Inflammatory macrophage treated with lipopolysaccharide for 1 hour (primary cell): ENCODE measurements at regions not wholly inside any gene's neighbourhood (a gene's known extent, or its start where the extent isn't known, plus 50 kb on each side); places are given as distances from the start of the nearest gene placed in this dataset.

ENCODE experiments used
- DNase-seq, 2 donors: peaks; one replicate each; pipeline ENCODE4 v3.0.0-alpha.2; 2020 to 2022

DNA sequence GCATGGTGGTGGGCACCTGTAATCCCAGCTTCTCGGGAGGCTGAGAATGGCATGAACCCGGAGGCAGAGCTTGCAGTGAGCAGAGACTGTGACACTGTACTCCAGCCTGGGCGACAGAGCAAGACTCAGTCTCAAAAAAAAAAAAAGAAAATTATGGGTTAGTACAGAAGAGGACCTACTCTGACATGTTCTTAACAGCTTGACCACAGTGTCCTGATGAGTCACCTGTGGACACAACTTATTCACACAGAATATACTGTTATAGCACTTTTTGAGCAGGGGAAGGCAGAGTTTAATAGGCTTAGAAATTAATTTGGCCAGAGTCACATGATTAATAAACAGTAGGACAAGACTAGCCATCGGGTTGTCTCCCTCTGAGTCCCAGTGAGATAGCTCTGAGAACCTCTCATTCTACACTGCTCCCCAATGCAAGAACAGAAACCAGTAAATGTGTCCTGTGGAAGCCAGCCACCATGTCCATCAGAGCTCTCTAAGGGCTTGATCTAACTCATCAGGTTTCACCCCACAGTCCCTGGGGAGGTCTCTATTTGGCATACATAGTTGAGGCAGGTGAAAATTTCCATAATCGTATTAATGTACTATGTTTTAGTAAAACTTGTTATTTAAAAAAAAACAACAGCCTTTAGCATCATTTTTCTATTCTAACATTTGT, 1077.9 kb upstream of the C9orf72 start:
- no peak for DNase-seq

DNA sequence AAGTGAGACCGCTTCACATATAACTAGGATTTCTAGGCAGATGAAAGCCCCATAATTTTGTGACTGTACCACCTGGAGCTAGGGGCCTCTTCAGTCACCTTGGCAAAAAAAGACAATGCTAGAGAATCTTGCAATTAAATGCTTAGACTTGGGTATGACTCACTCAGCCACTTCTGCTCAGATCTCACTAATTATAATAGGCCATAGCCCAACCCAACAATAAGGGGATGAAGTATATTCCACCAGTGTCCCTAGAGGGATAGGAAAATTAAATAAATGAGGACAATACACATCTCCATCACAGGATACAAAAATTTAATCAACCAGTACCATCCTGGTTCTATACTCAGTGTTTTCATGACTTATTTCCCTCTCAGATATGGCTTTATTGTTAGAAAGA, 1079.9 kb upstream of the C9orf72 start:
- DNase-seq, result no peak

DNA sequence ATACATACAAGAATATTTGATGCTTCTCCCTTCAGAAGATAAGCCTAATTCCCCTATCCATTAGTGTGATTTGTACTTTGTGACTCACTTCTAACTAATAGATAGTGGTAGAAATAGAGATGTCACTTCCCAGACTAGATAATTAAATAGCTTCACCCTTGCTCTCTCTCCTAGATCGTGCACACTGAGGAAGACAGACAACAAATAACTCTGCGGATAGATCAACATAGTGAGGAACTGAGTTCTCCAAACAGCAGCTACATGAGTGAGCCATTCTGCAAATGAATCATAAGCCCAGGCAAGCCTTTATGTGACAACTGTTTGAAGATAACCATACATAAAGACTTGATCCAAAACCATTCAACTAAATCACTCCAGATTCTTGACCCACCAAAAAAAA, 1083.4 kb upstream of the C9orf72 start:
- DNase-seq, result no peak

GRCh38 chr9:28661853-28662252, 1088.6 kb upstream of the C9orf72 start:
- DNase-seq, result no peak

DNA sequence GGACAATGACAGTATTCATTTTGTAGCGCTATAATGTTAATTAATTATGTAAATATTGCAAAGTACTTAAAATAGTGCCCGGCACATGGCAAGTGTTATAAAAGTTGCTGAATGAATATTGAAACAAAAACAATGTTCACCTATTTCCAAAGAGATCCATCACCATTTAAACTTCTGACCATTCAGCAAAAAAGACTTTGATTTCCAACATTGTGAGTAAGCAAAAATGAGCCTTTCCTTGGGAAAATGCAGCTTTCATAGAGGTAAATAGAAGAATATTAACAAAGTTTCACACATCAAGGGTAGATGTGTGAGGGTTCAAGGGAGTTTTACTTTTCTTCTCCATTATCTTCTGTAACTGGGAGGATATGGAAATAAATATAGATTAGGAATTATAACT, 1089.4 kb upstream of the C9orf72 start:
- no peak for DNase-seq

DNA sequence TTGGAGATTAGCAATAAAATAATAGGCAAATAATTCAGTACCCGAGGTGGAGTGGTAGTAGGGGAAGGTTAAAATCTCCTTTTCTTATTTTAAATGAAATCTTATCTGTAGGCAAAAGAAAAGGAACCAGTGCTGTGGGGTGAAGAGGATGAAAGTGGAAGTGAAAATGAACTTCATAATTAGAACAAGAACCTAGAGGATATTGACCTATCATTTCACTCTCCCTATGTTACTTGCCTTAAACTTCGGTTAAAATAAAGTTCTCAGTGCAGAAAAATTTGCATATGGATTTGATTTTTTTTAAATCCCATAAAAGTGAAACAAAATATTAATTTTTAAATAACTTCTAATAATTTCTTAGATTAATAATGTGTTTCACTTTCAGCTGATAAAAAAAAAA, 1094.9 kb upstream of the C9orf72 start:
- DNase-seq, result no peak

DNA sequence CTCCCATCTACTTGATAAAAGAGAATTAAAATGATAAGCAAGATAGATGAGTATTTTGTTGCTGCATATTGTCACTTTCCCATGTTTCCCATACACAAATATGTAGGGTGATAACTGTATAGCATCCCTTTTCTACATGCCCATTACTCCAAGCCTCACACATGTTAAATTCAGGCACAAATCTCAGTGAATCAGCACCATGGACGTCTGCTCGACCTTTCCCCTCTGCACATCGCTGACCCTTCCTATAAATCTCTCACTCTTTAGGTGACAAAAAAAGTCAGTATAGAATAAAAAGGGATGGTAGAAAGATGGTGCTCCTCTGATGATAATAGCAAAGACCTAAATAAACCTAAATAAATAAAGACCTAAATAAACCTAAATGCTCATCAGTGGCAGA, 1097.7 kb upstream of the C9orf72 start:
- no peak for DNase-seq

DNA sequence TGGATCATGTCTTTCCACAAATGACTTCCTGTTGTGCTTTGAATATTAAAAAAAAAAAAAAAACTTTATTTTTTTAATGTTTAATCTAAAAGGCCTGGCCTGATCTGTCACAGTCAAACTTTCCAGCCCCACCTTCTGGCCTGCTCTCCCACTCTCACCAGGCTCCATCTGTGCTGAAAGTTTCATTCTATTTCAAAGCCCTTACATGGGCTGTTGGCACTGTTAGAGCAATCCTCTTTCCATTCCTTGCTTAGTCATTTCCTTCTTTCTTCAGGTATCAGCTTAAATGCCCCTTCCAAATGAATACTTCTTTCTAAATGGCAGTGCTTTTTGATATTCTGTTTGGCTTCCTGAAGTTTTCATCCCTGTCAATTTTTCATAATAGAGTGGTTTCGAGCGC, 1104.8 kb upstream of the C9orf72 start:
- DNase-seq, result no peak

DNA sequence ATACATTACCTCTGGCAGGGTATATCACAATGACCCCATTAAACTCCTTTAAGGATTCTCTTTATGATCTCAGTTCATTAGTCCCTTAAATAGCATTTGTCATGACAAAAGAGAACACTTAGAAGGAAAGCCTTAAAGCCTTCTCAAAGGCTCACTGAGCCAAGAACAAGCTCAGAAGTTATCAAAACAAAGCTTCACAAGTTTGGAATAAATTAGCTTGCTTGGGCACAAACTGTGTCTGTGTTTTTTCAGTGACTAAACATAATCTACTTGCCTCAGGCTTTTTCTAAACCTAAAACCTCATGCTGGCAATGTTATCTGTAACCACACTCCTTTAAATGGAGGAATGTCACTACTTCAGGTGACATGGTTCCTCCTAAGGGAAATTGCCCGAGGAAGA, 1114.9 kb upstream of the C9orf72 start:
- DNase-seq, result no peak

- DNase-seq, result no peak
These were observed 1118.7 kb upstream of the C9orf72 start for GRCh38 chr9:28692012-28692411.

DNA sequence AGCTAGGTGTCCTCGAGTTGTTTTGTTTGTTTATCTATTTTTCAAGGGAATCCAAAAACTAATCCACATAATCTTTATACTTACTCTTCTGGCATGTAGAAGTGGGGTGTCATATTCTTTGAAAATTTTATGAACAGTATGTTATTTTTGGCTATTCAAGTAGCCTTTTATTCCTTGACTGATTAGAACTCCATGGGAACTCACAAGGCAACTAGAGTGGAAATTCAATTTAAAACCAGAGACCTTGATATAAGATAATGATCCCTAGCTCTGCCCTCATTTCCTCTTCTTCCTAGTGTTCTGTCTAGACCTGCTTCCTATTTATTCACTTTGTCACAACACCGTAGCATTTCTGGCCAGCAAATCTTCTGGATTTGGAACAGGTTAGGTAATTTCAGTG, 1123.7 kb upstream of the C9orf72 start:
- no peak for DNase-seq

GRCh38 chr9:28699632-28700031, 1126.4 kb upstream of the C9orf72 start:
- no peak for DNase-seq

DNA sequence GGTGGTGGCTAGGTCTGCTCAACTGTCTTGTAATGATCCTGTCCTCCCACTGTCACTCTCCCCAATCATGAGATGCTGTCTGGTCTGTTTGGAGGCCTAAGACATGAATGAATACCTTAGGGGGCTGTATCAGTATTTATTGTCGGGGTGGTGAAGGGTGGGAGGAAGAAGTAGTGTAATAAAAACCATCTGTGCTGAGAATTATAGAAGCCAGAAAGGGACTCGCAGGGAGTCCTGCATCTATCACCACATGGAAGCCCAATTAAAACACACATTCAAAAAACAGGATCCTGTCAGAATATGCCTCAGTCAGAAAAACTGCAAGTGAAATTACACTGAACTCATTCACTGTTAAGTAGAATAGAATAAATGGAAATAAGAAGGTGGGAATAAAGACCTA, 1134.3 kb upstream of the C9orf72 start:
- DNase-seq, result no peak

DNA sequence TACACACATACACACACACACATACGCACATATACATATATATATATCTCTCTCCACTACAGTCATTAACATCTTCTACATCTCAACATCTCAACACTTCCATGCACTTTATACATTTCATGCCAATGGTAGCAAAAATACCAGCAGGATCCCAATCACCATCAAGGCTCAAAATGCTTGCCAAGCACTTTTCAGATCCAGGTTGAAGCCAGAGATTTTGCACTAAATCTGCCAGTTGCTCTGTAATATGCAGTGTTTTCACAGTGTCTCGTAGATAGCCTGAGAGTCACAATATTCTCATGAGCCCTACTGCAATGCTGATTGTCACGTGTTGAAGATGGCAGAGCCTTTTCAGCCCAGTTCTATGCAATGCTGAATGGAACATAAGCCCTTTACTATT, 1140.9 kb upstream of the C9orf72 start:
- no peak for DNase-seq

GRCh38 chr9:28718226-28718625, 1144.9 kb upstream of the C9orf72 start:
- no peak for DNase-seq

GRCh38 chr9:28720746-28721145, 1147.5 kb upstream of the C9orf72 start:
- DNase-seq, result no peak

- no peak for DNase-seq
These were observed 1156.8 kb upstream of the C9orf72 start for GRCh38 chr9:28730111-28730510.

DNA sequence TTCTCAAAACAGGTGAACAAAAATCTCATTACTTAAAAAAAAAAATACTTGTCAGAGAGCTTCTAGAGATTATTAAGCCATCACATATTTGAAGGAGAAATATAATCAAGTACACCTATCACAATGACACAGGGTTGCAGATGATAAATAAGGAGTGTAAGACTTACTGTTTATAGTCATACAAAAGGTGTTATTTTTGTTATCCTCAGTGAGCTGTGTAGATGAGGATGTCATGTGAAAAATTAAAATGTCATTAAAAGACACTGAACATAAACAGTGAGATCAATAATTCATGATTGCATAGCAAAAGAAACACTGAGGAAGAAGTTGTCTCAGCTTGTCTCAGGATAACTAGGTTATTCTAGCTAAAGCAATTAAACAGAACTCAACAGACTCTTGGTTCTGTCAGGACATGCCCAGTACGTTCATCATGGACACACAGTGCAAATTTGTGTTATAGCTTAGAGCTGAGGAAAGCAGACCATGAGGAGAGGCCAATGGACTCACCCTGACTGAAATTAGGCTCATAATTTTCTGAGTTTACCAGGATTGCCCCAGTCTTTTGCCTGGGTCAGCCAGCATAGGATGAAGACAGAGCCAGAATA, 1162.6 kb upstream of the C9orf72 start:
- DNase-seq, result no peak

DNA sequence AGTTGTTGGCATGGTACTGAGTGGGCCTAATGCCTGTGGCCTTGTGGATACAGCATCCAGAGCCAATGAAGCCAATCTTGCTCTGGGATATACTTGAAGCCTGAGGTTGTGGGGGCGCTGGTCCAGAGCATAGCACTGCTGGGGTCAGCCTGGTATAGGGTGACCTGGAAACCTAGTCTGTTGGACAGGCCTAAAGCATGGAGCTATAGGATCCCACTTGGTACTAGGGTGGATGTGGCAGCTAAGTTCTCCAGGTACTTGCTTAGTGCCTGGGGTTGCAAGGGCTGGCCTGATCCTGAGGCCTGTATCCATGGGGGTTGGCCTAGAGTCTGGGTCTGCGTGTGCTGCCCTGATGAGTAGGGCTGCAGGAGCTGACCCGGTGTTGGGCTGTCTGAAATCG, 1168.2 kb upstream of the C9orf72 start:
- DNase-seq, result no peak

GRCh38 chr9:28747351-28747985, 1174.2 kb upstream of the C9orf72 start:
- DNase-seq, result no peak

- DNase-seq, result no peak
These were observed 1176.9 kb upstream of the C9orf72 start for GRCh38 chr9:28750136-28750535.

DNA sequence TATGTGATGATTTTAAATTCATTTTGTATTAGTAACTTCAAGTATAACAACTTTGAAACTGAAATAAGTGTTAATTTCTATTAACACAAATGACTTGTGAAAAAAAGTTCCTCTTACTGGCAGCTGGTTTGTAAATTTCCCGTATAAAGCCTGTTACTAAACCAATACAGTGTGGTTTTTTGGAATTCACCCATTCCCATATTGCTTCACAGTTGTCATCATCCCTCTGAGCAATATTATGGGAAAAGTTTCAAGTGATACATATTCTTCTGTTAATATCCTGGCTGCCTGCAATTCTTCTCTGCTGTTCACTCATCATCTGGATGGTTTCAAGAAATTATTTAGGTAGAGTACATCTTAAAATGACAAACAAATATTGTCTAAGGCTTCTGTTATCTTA, 1185.1 kb upstream of the C9orf72 start:
- no peak for DNase-seq

DNA sequence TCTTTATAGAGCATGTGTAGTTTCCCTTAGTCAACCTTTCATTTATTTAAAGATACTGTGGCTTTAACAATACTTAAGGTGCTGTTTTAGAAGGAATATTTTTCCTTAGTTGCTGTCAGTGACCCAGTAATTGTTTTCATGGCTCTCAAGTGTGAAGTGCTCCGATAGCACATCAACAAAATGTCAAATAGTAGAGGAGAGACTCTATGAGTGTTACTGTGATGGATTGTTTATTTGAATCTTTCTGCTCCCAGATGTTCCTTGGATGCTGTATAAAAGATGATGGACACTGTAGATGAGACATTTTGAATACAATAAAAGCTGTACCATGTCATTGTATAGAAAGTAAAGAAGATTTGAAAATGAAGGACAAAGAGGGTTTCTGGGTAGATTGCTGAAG, 1185.7 kb upstream of the C9orf72 start:
- no peak for DNase-seq

GRCh38 chr9:28762167-28762566, 1188.9 kb upstream of the C9orf72 start:
- DNase-seq, result no peak

- no peak for DNase-seq
These were observed 1191.3 kb upstream of the C9orf72 start for GRCh38 chr9:28764532-28764931.
